HG03045 (cell line): ENCODE measurements at regions not wholly inside any gene's neighbourhood (a gene's known extent, or its start where the extent isn't known, plus 50 kb on each side); places are given as distances from the start of the nearest gene placed in this dataset.

ENCODE experiments used
- ATAC-seq: cut with Tn5 transposase; IDR thresholded peaks from one replicate; pipeline ENCODE4 v1.9.1; 2021; ENCODE audit warnings: mild to moderate bottlenecking, moderate library complexity; ENCODE audit not compliant: unreplicated experiment

GRCh38 chr18:78698914-78699313 lies 280.7 kb upstream of the SALL3 start:
- no peak for ATAC-seq

- ATAC-seq = no peak
Measured at GRCh38 chr18:78699499-78699898, 280.1 kb upstream of the SALL3 start.

- ATAC-seq = no peak
Measured at GRCh38 chr18:78701771-78702396, 277.7 kb upstream of the SALL3 start.

- ATAC-seq = no peak
Measured at GRCh38 chr18:78703291-78703690, 276.3 kb upstream of the SALL3 start.

- ATAC-seq = no peak
Measured at GRCh38 chr18:78704971-78705461, 274.6 kb upstream of the SALL3 start.

- no peak for ATAC-seq
Measured at GRCh38 chr18:78709261-78709809, 270.3 kb upstream of the SALL3 start.

- ATAC-seq = no peak
Measured at GRCh38 chr18:78711316-78711715, 268.3 kb upstream of the SALL3 start.

- ATAC-seq = no peak
Measured at GRCh38 chr18:78711971-78712370, 267.6 kb upstream of the SALL3 start.

- ATAC-seq = no peak
Measured at GRCh38 chr18:78713069-78713468, 266.5 kb upstream of the SALL3 start.

- no peak for ATAC-seq
Measured at GRCh38 chr18:78713726-78714125, 265.9 kb upstream of the SALL3 start.

GRCh38 chr18:78716022-78716421 lies 263.6 kb upstream of the SALL3 start:
- ATAC-seq = no peak

GRCh38 chr18:78716581-78716980 lies 263.0 kb upstream of the SALL3 start:
- no peak for ATAC-seq

GRCh38 chr18:78717051-78717765 lies 262.4 kb upstream of the SALL3 start:
- no peak for ATAC-seq

- ATAC-seq = no peak
Measured at GRCh38 chr18:78717766-78718150, 261.9 kb upstream of the SALL3 start.

- ATAC-seq = no peak
Measured at GRCh38 chr18:78719821-78720220, 259.8 kb upstream of the SALL3 start.

GRCh38 chr18:78720456-78721237 lies 259.0 kb upstream of the SALL3 start:
- no peak for ATAC-seq

- ATAC-seq = no peak
Measured at GRCh38 chr18:78721238-78721875, 258.3 kb upstream of the SALL3 start.

- no peak for ATAC-seq
Measured at GRCh38 chr18:78721981-78722380, 257.6 kb upstream of the SALL3 start.

- no peak for ATAC-seq
Measured at GRCh38 chr18:78722386-78722785, 257.2 kb upstream of the SALL3 start.

- no peak for ATAC-seq
Measured at GRCh38 chr18:78722929-78723710, 256.5 kb upstream of the SALL3 start.
